Kidney (tissue), 13 donors: ENCODE measurements at regions not wholly inside any gene's neighbourhood (a gene's known extent, or its start where the extent isn't known, plus 50 kb on each side); places are given as distances from the start of the nearest gene placed in this dataset.

Source experiments
- DNase-seq, 5 donors: peaks; one replicate each; pipeline ENCODE4 v3.0.0-alpha.2; 2013 to 2020
- FAIRE-seq: peaks from 2 replicates; lab custom pipeline; 2012; peaks lifted over from hg19 to GRCh38; lab: Jason Lieb, UNC
- H3K27ac ChIP-seq, 2 donors: one replicate each; pipeline ENCODE4 v1.7.0; 2013; ENCODE audit warnings: low read depth in 2 of 2, low read length in 2 of 2, inconsistent platforms in 1 of 2
- H3K27me3 ChIP-seq: one replicate; pipeline ENCODE4 v1.7.1; 2013; ENCODE audit warnings: low read length, inconsistent platforms; ENCODE audit not compliant: control insufficient read depth, insufficient read depth
- H3K36me3 ChIP-seq, 3 donors: one replicate each; pipeline versions ENCODE4 v1.7.0 to v1.7.1; 2013; ENCODE audit warnings: low read length in 3 of 3, control low read depth in 1 of 3, inconsistent platforms in 1 of 3; ENCODE audit not compliant: insufficient read depth in 3 of 3, control insufficient read depth in 2 of 3
- H3K4me1 ChIP-seq, 3 donors: one replicate each; pipeline versions ENCODE4 v1.7.0 to v1.7.1; 2013; ENCODE audit warnings: low read length in 3 of 3, inconsistent platforms in 1 of 3, low read depth in 1 of 3; ENCODE audit not compliant: control insufficient read depth in 2 of 3, insufficient read depth in 2 of 3
- H3K4me3 ChIP-seq, 3 donors: one replicate each; pipeline versions ENCODE4 v1.7.0 to v1.8.1; 2013; ENCODE audit warnings: low read length in 3 of 3, control low read depth in 1 of 3, inconsistent platforms in 1 of 3
- H3K9ac ChIP-seq, 3 donors: one replicate each; pipeline versions ENCODE4 v1.7.0 to v1.7.1; 2013; ENCODE audit warnings: low read length in 3 of 3, control low read depth in 1 of 3, inconsistent platforms in 1 of 3
- H3K9me3 ChIP-seq, 3 donors: one replicate each; pipeline versions ENCODE4 v1.7.0 to v1.7.1; 2013; ENCODE audit warnings: low read length in 3 of 3, control low read depth in 1 of 3, inconsistent platforms in 1 of 3; ENCODE audit not compliant: control insufficient read depth in 2 of 3, insufficient read depth in 1 of 3
- intact Hi-C: fragments of 100-400 bp; cut with DNase I; formaldehyde crosslinking; loops from one replicate; pipeline ENCODE4 v1.11.1; 2022
- TF ChIP-seq, protein P1 (sequence below): IDR thresholded peaks from 3 replicates; pipeline ENCODE4 v1.5.1; 2012; ENCODE audit warnings: mild to moderate bottlenecking, moderate library complexity, borderline replicate concordance; ENCODE audit not compliant: insufficient read depth; ENCODE audit errors: extremely low read depth
- donor health status: control.
- donor health status: control.
- donor health status: control.
- donor health status: control.
- donor health status: control.
- donor health status: DM: yes; HTN: yes; CAD: no.
- donor health status: Normal renal cell carcinoma (clear cell type).

DNA sequence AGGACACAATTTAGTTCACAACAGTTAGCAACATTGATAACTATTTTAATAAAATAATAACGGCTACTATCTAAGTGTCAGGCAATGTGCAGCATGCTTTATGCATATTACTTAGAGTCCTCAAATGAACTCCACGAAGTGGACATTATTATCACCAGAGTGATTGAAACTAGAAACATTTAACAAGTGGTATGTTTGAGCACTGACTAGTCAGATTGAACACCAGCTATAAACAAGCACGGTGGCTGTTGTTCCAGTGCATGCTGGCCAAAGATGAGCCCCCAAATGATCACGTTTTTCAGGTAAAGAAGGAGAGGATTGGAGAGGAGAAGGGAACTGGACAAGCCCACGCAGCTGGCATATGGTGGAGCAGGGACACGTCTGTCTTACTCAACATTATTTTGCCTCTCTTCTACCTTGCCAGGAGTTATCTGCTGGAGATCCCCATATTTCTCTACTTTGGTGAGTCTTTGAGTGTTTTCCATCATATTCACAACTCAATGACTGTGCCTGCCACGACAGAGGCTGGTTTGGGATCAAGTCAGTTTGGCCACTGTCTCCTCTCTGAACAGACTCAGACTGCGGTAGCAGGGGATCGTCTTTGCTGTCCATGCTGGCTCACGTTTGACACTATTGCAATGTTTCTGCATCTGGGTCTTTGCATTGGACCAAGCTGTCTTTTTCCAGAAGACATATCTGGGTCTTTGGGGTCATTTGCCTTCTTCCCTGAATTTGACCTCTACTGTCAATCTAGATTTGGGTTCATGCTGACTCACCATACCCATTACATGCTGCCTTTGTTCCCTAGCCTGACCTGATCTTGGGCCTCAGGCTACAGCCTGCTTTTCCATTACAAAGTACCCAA lies 66.0 kb upstream of the ACSL3 start:
- no peak overlapping the region for H3K9ac ChIP-seq
- H3K9me3 ChIP-seq, result no peaks in the 10 kb centered on the region
- H3K36me3 ChIP-seq, result no peaks in the 10 kb centered on the region
- H3K27me3 ChIP-seq, result no peaks in the 10 kb centered on the region
- TF ChIP-seq, protein P1, sequence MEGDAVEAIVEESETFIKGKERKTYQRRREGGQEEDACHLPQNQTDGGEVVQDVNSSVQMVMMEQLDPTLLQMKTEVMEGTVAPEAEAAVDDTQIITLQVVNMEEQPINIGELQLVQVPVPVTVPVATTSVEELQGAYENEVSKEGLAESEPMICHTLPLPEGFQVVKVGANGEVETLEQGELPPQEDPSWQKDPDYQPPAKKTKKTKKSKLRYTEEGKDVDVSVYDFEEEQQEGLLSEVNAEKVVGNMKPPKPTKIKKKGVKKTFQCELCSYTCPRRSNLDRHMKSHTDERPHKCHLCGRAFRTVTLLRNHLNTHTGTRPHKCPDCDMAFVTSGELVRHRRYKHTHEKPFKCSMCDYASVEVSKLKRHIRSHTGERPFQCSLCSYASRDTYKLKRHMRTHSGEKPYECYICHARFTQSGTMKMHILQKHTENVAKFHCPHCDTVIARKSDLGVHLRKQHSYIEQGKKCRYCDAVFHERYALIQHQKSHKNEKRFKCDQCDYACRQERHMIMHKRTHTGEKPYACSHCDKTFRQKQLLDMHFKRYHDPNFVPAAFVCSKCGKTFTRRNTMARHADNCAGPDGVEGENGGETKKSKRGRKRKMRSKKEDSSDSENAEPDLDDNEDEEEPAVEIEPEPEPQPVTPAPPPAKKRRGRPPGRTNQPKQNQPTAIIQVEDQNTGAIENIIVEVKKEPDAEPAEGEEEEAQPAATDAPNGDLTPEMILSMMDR, result no peak
- no peak overlapping the region for H3K27ac ChIP-seq
- DNase-seq (no peak), FAIRE-seq (no peak)
- peaks cover 0 to 6% (median 5%) of the 10 kb centered on the region in 3 donors for H3K4me1 ChIP-seq
- H3K4me3 ChIP-seq, result no peak overlapping the region
- intact Hi-C loops, result no loop called here

DNA sequence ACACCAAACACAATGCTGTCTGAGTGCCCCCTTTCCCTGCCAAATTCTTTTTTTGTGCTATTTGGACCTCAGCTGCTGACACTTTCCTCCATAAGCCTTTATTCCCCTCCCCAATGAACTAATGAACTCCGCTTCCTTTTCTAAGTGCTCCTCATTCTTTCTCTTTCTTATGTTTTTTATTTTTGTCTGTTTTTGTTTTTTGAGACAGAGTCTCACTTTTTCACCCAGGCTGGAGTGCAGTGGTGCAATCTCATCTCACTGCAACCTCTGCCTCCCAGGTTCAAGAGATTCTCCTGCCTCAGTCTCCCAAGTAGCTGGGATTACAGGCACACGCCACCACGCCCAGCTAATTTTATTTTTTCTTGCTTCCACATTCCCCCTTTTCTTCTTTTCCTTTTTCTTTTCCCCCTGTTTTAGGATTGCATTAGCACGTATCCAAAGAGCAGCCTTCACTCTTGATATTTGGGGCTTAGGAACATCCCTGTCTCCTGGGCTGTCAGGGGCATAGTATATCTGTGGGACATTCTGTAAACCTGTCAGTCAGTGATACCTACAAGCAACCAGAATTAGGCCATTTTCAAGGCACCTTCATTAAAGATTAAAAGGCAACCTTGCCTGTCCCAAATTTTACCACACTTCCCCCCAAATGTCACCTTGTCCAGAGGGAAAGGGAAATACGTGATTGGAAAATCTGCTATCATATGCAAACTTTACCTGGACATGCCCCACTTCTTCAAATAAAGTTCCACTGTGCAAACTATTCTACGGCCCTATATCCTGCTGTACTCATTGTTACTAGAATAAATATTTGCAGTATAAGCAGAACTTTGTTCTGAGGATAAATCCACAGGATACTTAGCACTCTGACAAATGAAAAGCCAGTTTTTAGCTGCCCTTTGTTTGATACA lies 65.1 kb upstream of the ACSL3 start:
- H3K27ac ChIP-seq, result no peak overlapping the region
- no peaks in the 10 kb centered on the region for H3K9me3 ChIP-seq
- no peak overlapping the region for H3K4me3 ChIP-seq
- DNase-seq, result no peak
- intact Hi-C loops, result no loop called here
- H3K36me3 ChIP-seq, result no peaks in the 10 kb centered on the region
- no peaks in the 10 kb centered on the region for H3K27me3 ChIP-seq
- no peak overlapping the region for H3K9ac ChIP-seq
- no peak for FAIRE-seq
- TF ChIP-seq, protein P1, result no peak
- peaks cover 0 to 4% (median 2%) of the 10 kb centered on the region in 3 donors for H3K4me1 ChIP-seq

DNA sequence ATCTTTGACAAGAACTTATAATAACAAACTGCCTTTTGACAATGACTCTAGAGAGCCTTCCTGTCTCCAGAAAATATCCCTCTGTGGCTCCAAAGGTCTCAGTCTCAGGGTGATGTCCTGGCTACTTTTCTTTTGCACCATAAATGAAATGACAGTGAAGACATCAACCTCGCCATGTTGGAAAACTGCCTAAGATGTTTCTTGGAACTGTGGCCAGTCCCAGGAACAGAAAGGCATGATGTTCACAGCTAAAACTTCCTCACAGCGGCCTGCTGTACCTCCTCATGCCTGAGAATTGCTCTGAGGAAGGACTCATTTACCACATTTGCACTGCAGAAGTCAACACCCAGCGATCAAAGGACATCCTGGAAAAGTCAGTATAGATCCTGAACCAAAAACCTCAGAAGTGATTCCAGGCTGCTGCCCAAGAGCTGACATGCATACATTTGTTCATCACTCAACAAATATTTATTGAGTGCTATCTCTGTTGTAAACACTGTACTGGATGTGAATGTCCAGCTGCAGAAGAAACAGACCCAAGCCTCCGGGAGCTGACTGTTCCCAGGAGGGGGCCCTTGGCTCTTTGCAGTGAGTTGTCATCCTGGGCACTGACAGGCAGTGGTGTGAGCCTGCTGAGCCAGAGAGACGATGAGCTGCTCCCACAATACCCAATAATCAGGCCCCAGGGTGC lies 64.3 kb upstream of the ACSL3 start:
- Histone ChIP-seq H3K9ac (no peak overlapping the region), H3K9me3 (no peaks in the 10 kb centered on the region), H3K4me3 (no peak overlapping the region), H3K27ac (no peak overlapping the region), H3K36me3 (no peaks in the 10 kb centered on the region), H3K4me1 (peaks cover 0 to 4% (median 2%) of the 10 kb centered on the region in 3 donors), H3K27me3 (no peaks in the 10 kb centered on the region)
- TF ChIP-seq, protein P1, result no peak
- FAIRE-seq (no peak), DNase-seq (no peak)
- intact Hi-C loops, result no loop called here
